ENCODE measurements at regions not wholly inside any gene's neighbourhood (a gene's known extent, or its start where the extent isn't known, plus 50 kb on each side); places are given as distances from the start of the nearest gene placed in this dataset.
"Not testable (repeated sequence)": the region's sequence is repeated elsewhere in the genome, so short reads cannot be mapped to it uniquely, and the experiment has no call there.

DNA sequence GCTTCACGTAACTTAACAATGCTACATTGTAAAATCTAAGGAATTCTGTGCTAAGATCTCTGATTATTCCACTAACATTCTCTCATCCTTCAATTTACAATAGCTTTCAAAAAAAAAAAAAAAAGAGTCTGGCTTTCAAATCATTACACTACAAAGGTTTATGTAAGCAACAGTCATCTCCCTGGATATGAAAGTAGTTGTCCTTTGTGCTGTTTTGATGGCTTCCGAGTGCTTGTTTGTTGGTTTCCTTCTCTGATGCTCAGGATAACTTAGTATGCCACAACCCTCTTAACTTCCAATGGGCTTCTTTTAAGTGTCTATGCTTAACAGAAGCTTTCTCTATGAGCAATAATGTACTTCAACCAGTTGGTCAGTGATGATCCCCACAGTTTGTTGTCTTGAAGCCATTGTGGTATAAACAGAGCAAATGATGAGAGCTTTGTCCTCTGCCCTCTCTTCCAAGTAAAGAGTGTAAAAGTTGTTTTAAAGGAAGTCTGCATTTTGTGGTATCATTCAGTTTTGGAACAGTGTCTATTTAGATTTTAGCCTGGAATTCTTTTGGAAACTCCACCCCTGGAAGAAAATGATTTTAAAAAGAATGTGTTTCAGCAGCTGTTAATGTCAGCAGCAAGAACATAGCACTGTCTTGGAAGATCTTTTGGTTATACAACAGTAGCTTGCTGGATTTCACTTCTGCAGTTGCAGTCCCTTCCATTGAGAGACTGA lies 396.1 kb upstream of the RGS6 start:
- no peak for DNase-seq (ENCODE audit: low read depth, low spot score)

DNA sequence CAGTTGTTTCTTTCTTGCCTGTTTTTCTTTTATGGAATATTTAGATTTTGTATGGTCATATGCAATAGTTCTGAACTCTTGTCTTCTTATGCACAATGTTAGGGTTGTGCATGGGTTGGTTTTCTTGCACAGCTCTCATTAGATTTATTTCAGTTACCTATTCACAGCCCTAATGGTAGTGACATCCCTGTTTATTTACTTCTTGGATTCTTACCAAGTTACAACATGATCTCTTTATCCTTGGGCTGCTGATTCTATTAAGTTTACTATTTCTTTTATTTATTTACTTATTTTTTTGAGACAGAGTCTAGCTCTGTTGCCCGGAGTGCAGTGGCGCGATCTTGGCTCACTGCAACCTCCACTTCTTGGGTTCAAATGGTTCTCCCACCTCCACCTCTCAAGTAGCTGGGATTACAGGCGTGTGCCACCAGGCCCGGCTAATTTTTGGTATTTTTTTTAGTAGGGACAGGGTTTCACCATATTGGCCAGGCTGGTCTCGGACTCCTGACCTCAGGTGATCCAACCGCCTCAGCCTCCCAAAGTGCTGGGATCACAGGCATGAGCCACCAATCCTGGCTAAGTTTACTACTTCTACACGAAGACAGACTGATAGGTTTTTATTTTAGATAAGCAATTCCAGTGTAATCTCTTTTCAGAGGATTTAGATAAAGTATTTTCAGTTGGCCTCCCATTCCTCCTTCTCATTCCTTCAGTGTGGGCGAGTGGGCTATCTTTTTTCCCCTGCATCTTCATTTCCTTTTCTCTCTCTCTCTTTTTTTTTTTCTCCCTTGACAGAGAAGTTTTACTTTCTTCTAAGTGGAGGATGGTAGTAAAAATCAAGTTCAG lies 395.1 kb upstream of the RGS6 start:
- DNase-seq (ENCODE audit: low read depth, low spot score), result no peak

DNA sequence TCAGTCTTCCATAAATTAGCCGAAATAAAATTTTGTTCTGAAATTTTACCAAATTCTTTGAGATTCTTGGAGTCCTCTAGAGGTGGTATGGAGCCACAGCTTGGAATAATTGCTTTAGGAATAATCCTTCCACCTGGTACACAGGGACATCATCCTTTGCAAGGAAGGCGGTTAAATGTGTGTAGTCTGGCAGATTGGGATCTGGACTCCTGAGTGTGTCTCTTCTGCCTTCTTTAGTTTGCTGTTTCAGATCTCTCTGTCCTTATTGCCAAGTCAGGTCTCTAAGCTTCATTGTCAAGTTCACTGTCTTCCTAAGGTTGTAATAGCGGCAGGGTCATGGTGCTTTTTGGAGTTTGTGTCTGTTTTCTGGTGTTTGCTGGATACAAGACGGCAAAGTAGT lies 393.9 kb upstream of the RGS6 start:
- DNase-seq (ENCODE audit: low read depth, low spot score), result no peak

DNA sequence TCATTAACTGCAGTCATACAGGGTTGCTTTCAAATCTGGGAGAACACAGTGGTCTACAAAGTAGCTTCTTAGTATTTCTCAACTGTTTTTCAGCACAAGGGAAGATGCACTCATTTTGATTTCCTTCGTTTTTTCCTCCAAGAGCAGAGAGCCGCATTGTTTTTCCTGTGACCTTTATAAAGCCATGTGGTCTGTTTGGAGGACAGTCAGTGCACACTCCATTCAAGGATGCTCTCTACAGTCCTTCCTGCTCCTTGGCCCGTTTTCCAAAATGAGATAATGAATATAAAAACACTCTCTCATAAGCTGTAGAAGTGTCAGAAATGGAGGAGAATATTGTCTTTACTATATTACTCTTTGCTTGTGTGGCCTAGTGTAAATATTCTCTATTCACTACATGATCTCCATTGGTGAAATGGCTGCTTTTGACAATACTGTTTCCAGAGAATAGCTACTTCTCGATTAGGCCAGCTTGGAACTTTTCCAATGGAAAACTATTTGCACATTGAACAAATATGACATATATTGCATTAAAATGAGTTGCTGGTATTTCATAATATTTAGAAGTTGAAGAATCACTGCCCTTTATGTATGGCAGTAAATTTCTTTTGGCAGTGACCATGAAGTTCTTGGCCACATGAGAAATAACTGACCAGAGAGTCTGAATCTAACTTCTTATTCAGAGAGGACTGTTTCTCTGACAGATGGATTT lies 393.1 kb upstream of the RGS6 start:
- no peak for DNase-seq (ENCODE audit: low read depth, low spot score)

DNA sequence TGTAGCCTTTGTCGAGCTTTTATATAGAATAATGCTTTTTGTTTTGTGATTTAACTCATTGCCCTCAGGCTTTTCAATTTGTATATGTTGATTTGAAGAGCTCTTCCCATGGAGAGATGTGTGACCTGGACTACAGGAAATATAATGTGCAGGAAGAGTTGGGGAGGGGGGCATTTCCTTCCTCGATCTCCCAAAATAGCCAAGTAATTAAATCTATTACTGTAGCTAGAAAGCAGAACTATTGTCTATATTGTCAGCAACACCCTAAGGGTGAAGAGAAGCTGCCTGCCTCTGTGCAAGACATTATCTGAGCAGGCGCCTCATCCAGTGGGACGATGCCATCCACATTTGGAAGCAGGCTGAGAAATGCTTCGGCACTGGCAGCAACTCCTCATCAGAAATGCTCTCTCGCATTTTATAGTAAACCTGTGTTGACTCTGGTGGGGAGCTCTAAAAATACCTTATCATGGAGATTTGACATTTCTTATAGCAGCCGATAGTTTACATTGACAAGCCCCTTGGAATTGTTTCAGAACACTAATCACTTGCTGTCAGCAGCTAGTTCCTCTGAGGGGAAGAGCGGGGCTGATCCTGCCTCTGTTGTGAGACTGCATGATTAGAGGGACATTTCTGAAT lies 392.5 kb upstream of the RGS6 start:
- DNase-seq (ENCODE audit: low read depth, low spot score), result no peak

DNA sequence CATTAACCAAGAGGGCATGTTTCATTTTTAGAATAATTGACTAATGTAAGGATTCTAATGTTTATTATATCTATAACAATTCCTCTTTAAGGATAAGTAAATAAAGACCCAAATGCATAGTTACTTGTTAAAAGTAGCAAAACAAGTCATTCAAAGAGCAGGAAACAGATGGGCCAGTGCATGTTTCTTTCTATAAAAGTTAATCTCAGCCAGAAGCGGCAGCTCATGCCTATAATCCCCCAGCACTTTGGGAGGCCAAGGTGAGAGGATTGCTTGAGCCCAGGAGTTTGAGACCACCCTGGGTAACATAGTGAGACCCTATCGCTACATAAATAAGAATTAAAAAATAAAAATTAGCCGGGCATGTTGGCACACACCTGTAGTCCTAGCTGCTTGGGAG lies 391.0 kb upstream of the RGS6 start:
- no peak for DNase-seq (ENCODE audit: low read depth, low spot score)

DNA sequence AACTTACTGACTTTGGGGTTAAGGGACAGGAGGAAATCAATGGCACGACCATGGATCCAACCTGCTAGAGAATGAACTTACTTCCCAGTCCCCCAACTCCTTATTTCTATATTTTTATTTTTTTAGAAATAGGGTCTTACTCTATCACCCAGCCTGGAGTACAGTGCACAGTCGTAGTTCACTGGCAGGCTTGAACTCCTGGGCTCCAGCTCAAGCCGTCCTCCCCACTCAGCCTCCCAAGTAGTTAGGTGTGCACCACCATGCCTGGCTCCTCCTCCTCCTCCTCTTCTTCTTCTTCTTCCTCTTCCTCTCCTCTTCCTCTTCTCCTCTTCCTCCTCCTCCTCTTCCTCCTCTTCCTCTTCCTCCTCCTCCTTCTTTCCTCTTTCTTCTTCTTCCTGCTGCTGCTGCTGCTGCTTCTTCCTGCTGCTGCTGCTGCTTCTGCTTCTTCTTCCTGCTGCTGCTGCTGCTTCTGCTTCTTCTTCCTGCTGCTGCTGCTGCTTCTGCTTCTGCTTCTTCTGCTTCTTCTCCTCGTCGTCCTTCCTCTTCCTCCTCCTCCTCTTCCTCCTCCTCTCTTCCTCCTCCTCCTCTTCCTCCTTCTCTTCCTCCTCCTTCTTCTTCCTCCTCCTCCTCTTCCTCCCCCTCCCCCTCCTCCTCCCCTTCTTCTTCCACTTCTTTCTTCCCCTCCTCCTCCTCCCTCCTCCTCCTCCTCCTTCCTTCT lies 390.1 kb upstream of the RGS6 start:
- DNase-seq (ENCODE audit: low read depth, low spot score), result no peak

DNA sequence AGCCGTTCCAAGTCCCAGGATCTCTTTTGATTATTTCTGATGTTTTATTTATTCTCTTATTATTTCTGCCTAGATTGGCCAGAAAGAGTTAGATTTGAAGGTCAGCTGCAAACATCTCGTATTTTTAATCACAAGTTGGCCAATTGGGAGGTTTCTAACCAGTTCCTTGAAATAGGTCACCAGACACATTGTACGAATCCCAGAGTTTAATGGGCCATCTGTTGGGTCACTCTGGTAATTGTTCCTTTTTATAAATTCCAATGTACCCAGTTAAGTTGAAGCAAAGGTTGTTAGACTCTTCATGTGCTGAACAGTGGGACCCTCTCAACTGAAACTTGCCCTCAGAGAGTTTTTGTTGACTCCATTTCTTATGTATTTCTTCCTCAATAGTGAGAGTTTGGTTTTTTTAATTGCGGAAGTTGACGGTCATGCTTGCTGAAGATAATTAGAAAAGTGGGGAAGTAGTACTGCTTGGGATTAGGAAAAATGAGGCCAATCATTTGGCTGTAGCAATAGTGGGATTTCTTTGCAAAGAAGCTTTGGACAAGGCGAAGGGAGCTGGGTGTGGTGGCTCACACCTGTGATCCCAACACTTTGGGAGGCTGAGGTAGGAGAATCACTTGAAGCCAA lies 382.7 kb upstream of the RGS6 start:
- DNase-seq (ENCODE audit: low read depth, low spot score), result no peak

DNA sequence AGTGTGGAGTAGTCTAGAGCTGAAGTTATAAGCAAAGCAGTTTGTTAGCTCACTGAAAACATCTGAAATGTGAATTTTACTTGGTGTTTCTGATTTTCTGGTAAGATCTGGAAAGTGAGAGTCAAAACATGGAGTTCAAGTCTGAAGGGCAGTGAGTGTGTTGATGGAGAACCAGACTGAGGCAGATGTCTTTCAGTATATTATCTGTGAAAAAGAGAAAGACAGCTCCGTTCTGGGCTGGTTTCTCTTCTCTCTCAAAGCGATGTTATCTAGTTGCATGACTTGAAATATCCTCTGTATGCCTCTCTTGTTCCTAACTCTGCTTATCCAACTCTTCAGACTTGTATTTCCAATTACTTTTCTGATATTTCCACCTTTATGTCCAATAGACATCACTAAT lies 381.9 kb upstream of the RGS6 start:
- no peak for DNase-seq (ENCODE audit: low read depth, low spot score)

DNA sequence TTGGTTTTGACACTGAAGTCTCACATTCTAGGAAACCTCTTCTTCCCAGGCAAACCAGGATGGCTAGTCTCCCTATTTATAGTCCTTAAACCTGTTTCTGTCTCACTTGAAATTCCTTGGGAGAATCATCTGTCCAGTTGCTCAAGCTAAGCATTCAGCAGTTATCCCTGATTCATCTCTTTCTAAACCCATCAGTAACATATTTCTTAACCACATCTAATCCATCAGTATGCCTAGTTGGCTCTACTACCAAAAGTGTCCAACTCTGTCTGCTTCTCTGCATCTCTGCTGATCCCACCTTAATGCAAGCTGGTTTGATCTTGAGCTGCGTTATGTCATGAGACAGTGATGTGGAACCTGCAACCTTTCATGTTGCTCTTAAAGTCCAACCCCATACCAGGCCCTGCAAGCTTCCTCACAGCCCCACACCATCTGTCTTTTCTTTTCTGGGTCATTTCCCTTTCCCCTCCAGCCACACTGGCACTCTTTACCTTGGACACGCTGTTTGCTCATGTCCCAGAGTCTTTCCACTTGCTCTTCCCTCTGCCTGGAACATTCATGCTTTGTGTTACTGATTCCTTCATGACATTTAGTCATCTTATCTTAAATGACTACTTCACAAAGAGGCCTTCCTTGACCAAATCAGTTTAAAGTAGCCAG lies 380.8 kb upstream of the RGS6 start:
- DNase-seq (ENCODE audit: low read depth, low spot score), result no peak

DNA sequence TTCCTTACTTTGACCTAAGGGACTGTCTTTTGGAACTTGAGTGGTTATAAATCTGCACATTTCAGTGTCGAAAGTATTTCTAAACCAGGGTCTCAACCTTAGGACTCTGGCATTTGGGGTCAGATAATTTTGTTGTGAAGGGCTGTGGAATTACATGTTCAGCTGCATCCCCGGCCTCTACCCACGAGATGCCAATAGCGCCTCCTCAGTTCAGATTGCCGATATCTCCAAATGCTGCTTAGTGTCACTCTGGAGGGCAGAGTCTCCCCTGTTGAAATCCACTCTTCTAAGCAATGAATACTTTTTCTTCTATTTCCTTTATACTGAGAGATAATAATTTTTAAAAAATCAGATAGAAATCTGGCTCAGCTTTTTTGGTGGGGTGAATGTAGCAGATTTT lies 379.4 kb upstream of the RGS6 start:
- DNase-seq (ENCODE audit: low read depth, low spot score), result no peak

DNA sequence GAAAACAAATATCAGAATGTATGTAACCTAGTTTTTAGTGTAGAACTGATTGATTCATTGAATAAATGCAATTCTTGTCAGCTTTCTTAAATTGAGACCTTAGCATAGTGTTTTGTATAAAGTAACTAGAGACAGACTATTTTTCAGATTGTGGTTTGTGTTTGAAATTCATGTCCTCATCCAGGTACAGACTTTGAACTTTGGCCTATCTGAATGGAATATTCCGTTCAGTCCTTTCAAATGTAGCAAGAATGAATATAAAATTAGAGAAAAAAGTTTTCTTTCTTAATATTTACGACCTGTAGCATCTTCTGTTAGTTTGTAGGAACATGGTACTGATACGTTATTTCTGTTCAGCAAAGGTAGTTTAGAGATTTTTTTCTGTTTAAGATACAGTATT lies 378.4 kb upstream of the RGS6 start:
- no peak for DNase-seq (ENCODE audit: low read depth, low spot score)

DNA sequence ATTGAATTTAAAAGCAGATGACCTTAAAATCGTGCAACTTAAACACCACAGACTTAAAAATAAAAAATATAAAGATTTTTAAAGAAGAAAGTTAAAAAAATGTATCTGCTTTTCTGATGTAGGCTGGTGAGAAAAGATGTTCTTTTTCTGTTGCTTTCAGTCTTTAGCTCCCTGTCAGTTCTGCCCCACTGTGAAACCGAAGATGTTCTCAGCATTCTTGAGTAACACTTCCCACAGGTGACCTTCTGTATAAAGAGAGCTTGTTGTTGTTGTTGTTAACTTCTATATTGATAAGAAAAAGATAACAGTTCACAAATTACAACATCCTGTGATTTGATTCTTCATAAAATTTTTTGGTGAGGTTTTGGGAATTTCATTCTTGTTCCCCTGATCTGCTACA lies 377.9 kb upstream of the RGS6 start:
- no peak for DNase-seq (ENCODE audit: low read depth, low spot score)

DNA sequence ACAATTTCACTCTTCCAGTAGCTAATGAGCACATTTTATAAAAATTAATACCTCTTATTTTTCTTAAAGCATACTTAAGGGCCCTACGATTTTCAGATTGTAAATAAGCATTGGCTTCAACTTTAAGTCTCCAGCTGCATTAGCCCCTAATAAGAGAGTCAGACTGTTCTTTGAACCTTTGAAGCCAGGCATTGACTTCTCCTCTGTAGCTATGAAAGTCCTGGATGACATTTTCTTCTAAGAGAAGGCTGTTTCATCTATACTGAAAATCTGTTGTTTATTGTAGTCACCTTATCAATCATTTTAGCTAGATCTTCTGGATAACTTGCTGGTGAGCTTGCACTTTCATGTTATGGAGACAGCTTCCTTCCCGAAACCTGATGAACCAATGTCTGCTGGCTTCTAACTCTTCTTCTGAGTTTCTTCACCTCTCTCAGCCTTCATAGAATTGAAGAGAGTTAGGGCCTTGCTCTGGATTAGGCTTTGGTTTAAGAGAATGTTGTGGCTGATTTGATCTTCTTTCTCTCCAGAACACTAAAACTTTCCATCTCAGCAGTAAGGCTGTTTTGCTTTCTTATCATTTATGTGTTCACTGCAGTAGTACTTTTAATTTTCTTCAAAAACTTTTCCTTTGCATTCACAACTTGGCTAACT lies 377.1 kb upstream of the RGS6 start:
- DNase-seq (ENCODE audit: low read depth, low spot score), result no peak

DNA sequence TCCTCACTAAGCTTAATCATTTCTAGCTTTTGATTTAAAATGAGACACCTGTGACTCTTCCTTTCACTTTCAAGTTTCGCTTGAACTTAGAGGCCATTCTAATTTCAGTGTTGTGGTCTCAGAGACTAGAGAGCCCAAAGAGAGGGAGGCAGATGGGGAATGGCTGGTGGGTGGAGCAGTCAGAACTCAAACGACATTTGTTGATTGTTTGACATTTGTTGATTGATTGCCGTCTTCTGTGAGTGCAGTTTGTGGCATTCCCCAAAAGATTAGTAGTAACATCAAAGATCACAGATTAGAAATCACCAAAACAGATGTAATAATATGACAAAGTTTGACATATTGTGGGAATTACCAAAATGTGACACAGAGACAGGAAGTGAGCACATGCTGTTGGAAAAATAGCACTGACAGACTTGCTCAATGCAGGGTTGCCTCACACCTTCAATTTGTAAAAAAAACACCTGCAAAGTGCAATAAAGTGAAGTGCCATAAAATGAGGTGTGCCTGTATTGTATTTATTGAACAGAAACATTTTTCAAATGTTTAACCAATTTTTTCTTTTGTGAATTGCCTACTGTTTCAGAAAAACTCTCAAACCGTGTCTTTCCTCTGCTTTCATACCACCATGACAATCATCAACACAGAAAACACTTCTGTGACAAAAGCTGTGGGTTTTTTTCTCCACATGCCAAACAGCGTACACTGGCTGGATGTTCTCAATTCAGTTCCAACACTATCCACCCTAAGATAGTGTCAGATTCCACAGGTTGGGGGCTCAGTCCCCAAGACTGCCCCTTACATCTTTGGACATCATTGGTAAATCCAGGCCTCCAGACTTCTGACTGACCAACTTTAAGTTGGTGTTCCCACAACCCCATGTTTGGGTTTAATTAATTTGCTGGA lies 376.3 kb upstream of the RGS6 start:
- DNase-seq (ENCODE audit: low read depth, low spot score), result no peak

DNA sequence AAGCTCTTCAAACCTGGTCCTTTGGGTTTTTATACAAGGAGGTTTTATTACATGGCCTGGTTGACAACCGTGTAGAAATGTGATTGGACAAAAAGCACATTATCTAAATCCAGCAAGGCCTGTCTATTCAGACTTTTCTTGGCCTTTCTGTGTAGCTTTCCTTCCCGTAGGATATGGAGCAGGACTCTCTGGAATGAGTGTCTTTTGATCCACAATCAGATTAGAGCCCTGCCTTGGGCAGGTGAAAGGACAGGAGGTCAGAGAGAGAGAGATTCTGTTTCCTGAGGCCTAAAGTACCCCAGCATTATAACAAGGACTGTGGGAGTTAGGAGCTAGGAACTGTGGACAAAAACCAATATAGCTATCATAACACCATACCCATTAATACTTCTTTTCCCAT lies 375.5 kb upstream of the RGS6 start:
- no peak for DNase-seq (ENCODE audit: low read depth, low spot score)

DNA sequence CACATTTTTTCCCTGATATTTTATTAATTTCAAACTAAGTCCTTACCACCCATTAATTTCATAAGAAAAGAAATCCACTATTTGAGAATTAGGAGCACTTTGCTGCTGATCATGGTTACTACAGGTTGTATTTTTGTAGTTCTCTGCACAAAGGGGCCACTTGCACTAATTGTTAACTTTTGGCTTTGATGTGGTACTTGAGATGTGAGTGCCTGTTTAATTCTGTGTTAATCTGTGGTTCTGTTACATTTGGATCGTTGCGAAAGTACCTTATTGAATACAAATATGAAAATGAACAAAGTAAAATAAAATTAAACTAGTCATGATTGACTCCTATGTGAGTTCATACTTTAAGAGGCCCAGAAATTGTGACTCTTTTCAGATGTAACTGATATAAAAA lies 374.9 kb upstream of the RGS6 start:
- DNase-seq (ENCODE audit: low read depth, low spot score), result no peak

DNA sequence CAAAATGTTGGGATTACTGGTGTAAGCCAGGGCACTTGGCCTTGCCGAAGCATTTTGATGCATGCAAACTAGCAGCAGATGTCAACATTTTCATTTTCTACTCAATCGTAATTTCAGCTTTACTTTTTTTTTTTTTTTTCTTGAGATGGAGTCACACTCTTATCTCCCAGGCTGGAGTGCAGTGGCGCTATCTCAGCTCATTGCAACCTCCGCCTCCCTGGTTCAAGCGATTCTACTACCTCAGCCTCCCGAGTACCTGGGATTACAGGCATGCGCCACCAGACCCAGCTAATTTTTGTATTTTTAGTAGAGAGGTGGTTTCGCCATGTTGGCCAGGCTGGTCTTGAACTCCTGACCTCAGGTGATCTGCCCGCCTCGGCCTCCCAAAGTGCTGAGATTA lies 373.3 kb upstream of the RGS6 start:
- not testable (repeated sequence) for DNase-seq (ENCODE audit: low read depth, low spot score)

DNA sequence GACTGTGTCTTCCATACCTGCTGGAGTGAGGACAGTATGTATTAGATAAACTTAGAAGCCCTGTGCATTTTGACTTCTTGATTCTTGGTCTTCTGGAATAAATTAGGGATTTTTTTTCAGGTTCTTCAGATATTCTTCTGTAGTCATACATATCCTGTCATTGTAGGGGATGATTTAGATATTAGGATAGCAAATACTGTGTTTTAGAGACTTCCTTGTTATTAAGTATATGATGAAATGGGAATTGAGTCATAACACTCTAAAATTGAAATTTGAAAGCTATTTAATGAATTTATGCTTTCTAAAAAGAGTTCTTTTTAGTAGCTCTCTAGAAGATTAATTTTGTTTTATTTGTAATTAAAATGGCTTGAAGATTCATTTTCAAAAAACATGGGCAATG lies 371.5 kb upstream of the RGS6 start:
- no peak for DNase-seq (ENCODE audit: low read depth, low spot score)
